ENCODE measurements at regions not wholly inside any gene's neighbourhood (a gene's known extent, or its start where the extent isn't known, plus 50 kb on each side); places are given as distances from the start of the nearest gene placed in this dataset.

DNA sequence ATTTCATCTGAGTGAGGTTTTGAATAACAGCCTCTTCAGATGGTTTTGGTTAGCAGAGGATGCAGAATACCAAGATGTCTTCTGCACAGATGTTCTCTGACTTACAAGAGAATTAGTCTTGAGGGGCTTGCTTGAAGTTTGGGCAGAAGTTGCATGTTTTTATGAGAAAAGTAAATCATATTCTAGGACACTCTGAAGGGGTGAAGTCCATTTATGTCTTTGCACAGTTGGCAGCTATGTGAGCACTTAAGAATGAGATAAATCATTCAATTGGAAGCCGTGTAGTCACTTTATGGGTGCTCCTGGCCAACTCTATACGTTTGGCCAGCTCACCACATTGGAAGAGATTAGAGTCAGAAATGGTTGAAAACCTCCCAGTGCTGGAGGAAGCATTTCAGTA, 252.7 kb upstream of the KCNIP4 start:
- ChIA-PET CTCF (no interaction called here), POLR2A (no interaction called here)
- Mint-ChIP-seq H3K4me3 (ENCODE audit: unreplicated experiment) (no peak overlapping the region), H3K27me3 (ENCODE audit: insufficient read depth, unreplicated experiment) (no peaks in the 10 kb centered on the region), H3K9me3 (ENCODE audit: unreplicated experiment) (no peaks in the 10 kb centered on the region), H3K27ac (ENCODE audit: unreplicated experiment) (no peak overlapping the region), H3K36me3 (ENCODE audit: insufficient read depth, unreplicated experiment) (no peaks in the 10 kb centered on the region), H3K4me1 (ENCODE audit: low read depth, unreplicated experiment) (no peaks in the 10 kb centered on the region)
- no TSS peak for BruUV-seq (replicated peaks)
- DNase-seq, result no peak
- TF ChIP-seq, protein P1, sequence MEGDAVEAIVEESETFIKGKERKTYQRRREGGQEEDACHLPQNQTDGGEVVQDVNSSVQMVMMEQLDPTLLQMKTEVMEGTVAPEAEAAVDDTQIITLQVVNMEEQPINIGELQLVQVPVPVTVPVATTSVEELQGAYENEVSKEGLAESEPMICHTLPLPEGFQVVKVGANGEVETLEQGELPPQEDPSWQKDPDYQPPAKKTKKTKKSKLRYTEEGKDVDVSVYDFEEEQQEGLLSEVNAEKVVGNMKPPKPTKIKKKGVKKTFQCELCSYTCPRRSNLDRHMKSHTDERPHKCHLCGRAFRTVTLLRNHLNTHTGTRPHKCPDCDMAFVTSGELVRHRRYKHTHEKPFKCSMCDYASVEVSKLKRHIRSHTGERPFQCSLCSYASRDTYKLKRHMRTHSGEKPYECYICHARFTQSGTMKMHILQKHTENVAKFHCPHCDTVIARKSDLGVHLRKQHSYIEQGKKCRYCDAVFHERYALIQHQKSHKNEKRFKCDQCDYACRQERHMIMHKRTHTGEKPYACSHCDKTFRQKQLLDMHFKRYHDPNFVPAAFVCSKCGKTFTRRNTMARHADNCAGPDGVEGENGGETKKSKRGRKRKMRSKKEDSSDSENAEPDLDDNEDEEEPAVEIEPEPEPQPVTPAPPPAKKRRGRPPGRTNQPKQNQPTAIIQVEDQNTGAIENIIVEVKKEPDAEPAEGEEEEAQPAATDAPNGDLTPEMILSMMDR (IDR thresholded peaks at IDR 0.05; ENCODE audit: insufficient read depth in 1 of 2, low read depth in 1 of 2, low read length in 1 of 2, severe bottlenecking in 1 of 2, unreplicated experiment in 1 of 2), result no peak
- intact Hi-C loops (cut with micrococcal nuclease; ENCODE audit: unreplicated experiment), result no loop called here
- Histone ChIP-seq H3K27me3 (replicated peaks; ENCODE audit: control insufficient read depth, insufficient read depth, low read length) (no peaks in the 10 kb centered on the region), H3K4me1 (no peaks in the 10 kb centered on the region), H3K4me3 (ENCODE audit: low read depth, low read length) (no peak overlapping the region), H3K9me3 (no peaks in the 10 kb centered on the region), H3K36me3 (ENCODE audit: control insufficient read depth, insufficient read depth, low read length) (no peaks in the 10 kb centered on the region)

DNA sequence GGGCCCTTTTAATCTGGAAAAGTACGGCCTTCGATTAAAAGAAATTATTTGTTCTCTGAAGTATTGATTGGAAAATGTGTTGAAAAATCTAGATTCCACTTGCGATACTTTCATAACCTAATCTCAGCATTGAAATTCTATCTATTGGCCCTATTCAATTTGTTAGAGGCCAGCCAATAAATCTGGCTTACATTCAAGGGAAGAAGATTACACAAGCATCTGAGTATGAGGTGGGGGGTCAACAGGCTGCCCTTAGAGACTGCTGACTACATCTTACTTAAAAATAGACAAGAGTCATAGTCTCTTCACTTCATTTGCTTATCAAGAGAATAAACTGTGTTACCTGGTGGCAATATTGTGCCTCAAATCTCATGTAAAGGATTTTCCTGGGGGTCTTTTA, 248.0 kb upstream of the KCNIP4 start:
- no peak overlapping the region for H3K27ac Mint-ChIP-seq (ENCODE audit: unreplicated experiment)
- no peak for DNase-seq
- ChIA-PET CTCF (no interaction called here), POLR2A (no interaction called here)
- Histone ChIP-seq H3K36me3 (ENCODE audit: control insufficient read depth, insufficient read depth, low read length) (no peaks in the 10 kb centered on the region), H3K27me3 (replicated peaks; ENCODE audit: control insufficient read depth, insufficient read depth, low read length) (no peaks in the 10 kb centered on the region), H3K4me3 (ENCODE audit: low read depth, low read length) (no peak overlapping the region), H3K9me3 (no peaks in the 10 kb centered on the region), H3K4me1 (no peaks in the 10 kb centered on the region)
- H3K27me3 Mint-ChIP-seq (ENCODE audit: insufficient read depth, unreplicated experiment), result no peaks in the 10 kb centered on the region
- no peaks in the 10 kb centered on the region for H3K4me1 Mint-ChIP-seq (ENCODE audit: low read depth, unreplicated experiment)
- H3K36me3 Mint-ChIP-seq (ENCODE audit: insufficient read depth, unreplicated experiment), result no peaks in the 10 kb centered on the region
- no TSS peak for BruUV-seq (replicated peaks)
- no peaks in the 10 kb centered on the region for H3K9me3 Mint-ChIP-seq (ENCODE audit: unreplicated experiment)
- TF ChIP-seq, protein P1 (IDR thresholded peaks at IDR 0.05; ENCODE audit: insufficient read depth in 1 of 2, low read depth in 1 of 2, low read length in 1 of 2, severe bottlenecking in 1 of 2, unreplicated experiment in 1 of 2), result no peak
- no peak overlapping the region for H3K4me3 Mint-ChIP-seq (ENCODE audit: unreplicated experiment)
- intact Hi-C loops (cut with micrococcal nuclease; ENCODE audit: unreplicated experiment), result no loop called here

DNA sequence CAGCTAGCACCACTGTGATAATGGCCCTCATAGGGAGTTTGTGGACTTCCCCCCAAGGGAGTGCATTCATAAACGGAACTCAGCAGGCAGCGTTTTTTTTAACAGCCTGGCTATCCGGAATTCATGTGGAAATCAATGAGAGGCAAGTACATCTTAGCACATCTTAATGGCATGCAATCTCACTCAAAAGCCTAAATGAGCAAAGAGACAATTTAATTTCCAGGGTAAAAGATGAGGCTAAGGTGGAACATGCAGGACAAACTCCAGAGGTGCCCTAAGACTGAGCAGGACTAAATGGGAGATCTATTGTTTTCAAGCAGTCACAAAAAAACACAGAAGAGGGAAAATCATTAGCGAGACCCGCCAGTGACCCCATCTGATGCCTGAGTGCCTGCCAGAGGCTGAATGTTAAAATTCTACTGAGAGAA, 243.5 kb upstream of the KCNIP4 start:
- H3K4me1 Mint-ChIP-seq (ENCODE audit: low read depth, unreplicated experiment), result no peaks in the 10 kb centered on the region
- Histone ChIP-seq H3K36me3 (ENCODE audit: control insufficient read depth, insufficient read depth, low read length) (no peaks in the 10 kb centered on the region), H3K9me3 (no peaks in the 10 kb centered on the region), H3K4me1 (no peaks in the 10 kb centered on the region), H3K27me3 (replicated peaks; ENCODE audit: control insufficient read depth, insufficient read depth, low read length) (no peaks in the 10 kb centered on the region), H3K4me3 (ENCODE audit: low read depth, low read length) (no peak overlapping the region)
- no peaks in the 10 kb centered on the region for H3K36me3 Mint-ChIP-seq (ENCODE audit: insufficient read depth, unreplicated experiment)
- no peak overlapping the region for H3K27ac Mint-ChIP-seq (ENCODE audit: unreplicated experiment)
- TF ChIP-seq, protein P1 (IDR thresholded peaks at IDR 0.05; ENCODE audit: insufficient read depth in 1 of 2, low read depth in 1 of 2, low read length in 1 of 2, severe bottlenecking in 1 of 2, unreplicated experiment in 1 of 2), result no peak
- no peaks in the 10 kb centered on the region for H3K27me3 Mint-ChIP-seq (ENCODE audit: insufficient read depth, unreplicated experiment)
- DNase-seq, result no peak
- H3K9me3 Mint-ChIP-seq (ENCODE audit: unreplicated experiment), result no peaks in the 10 kb centered on the region
- BruUV-seq (replicated peaks), result no TSS peak
- CTCF ChIA-PET, result no interaction called here
- POLR2A ChIA-PET, result no interaction called here
- intact Hi-C loops (cut with micrococcal nuclease; ENCODE audit: unreplicated experiment), result no loop called here
- H3K4me3 Mint-ChIP-seq (ENCODE audit: unreplicated experiment), result no peak overlapping the region
